ENCODE measurements at regions not wholly inside any gene's neighbourhood (a gene's known extent, or its start where the extent isn't known, plus 50 kb on each side); places are given as distances from the start of the nearest gene placed in this dataset.

GRCh38 chr18:78703291-78703690 is 276.3 kb upstream of the SALL3 start:
- TF ChIP-seq, protein P1, sequence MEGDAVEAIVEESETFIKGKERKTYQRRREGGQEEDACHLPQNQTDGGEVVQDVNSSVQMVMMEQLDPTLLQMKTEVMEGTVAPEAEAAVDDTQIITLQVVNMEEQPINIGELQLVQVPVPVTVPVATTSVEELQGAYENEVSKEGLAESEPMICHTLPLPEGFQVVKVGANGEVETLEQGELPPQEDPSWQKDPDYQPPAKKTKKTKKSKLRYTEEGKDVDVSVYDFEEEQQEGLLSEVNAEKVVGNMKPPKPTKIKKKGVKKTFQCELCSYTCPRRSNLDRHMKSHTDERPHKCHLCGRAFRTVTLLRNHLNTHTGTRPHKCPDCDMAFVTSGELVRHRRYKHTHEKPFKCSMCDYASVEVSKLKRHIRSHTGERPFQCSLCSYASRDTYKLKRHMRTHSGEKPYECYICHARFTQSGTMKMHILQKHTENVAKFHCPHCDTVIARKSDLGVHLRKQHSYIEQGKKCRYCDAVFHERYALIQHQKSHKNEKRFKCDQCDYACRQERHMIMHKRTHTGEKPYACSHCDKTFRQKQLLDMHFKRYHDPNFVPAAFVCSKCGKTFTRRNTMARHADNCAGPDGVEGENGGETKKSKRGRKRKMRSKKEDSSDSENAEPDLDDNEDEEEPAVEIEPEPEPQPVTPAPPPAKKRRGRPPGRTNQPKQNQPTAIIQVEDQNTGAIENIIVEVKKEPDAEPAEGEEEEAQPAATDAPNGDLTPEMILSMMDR (IDR thresholded peaks at IDR 0.05; ENCODE audit: low read depth, low read length) = no peak
- no peak for DNase-seq (ENCODE audit: extremely low read depth, low read depth)

GRCh38 chr18:78704971-78705461 is 274.6 kb upstream of the SALL3 start:
- TF ChIP-seq, protein P1 (IDR thresholded peaks at IDR 0.05; ENCODE audit: low read depth, low read length) = no peak
- DNase-seq (ENCODE audit: extremely low read depth, low read depth) = no peak

DNA sequence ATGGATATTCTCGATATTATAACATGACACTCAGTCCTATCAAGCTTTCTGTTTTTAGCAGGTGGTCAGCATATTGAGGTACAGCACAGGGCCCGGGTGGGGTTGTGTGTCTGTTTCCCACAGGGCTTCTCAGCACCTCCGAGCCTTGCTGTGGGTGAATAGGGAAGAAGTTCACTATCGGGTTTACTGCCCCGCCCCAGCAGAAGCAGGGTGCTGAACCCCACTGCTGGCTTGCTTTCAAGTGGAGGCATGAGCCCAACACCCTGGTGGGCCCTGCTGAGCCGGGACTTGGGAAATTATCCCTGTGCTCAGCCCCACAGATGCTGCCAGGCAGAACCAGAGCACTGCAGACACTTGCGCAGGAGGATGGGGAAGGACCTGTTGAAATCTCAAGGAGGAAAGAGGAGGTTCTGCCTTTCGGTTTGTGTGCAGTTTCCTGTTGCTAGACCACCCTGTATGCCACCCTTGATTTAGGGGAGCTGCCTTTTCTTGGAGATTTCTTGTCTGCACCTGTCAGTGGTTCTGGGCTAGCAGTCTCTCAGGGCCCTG is 270.3 kb upstream of the SALL3 start:
- DNase-seq (ENCODE audit: extremely low read depth, low read depth) = no peak
- TF ChIP-seq, protein P1 (IDR thresholded peaks at IDR 0.05; ENCODE audit: low read depth, low read length) = no peak

DNA sequence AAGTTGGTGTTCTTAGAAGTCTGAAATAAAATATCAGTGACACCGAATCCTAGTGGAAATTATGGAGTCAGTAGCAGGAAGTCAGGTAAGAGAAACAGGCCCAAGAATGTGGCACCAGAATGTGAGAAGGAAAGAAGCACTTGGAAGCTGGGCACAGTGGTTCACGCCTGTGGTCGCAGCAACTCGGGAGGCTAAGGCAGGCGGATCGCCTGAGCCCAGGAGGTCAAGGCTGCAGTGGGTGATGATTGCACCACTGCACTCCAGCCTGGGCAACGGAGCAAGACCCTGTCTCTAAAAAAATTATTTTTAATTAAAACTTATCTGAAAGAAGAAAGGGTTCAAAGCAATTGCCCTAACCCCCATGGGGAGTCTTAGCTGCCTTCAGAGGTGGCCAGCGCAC is 268.3 kb upstream of the SALL3 start:
- no peak for DNase-seq (ENCODE audit: extremely low read depth, low read depth)
- TF ChIP-seq, protein P1 (IDR thresholded peaks at IDR 0.05; ENCODE audit: low read depth, low read length) = no peak

GRCh38 chr18:78711971-78712370 is 267.6 kb upstream of the SALL3 start:
- TF ChIP-seq, protein P1 (IDR thresholded peaks at IDR 0.05; ENCODE audit: low read depth, low read length) = no peak
- DNase-seq (ENCODE audit: extremely low read depth, low read depth) = no peak

GRCh38 chr18:78713069-78713468 is 266.5 kb upstream of the SALL3 start:
- TF ChIP-seq, protein P1 (IDR thresholded peaks at IDR 0.05; ENCODE audit: low read depth, low read length) = no peak
- no peak for DNase-seq (ENCODE audit: extremely low read depth, low read depth)

GRCh38 chr18:78713726-78714125 is 265.9 kb upstream of the SALL3 start:
- DNase-seq (ENCODE audit: extremely low read depth, low read depth) = no peak
- TF ChIP-seq, protein P1 (IDR thresholded peaks at IDR 0.05; ENCODE audit: low read depth, low read length) = no peak

Data from AG09319 (cell line).